ENCODE measurements at regions not wholly inside any gene's neighbourhood (a gene's known extent, or its start where the extent isn't known, plus 50 kb on each side); places are given as distances from the start of the nearest gene placed in this dataset.
"Not testable (repeated sequence)": the region's sequence is repeated elsewhere in the genome, so short reads cannot be mapped to it uniquely, and the experiment has no call there.

DNA sequence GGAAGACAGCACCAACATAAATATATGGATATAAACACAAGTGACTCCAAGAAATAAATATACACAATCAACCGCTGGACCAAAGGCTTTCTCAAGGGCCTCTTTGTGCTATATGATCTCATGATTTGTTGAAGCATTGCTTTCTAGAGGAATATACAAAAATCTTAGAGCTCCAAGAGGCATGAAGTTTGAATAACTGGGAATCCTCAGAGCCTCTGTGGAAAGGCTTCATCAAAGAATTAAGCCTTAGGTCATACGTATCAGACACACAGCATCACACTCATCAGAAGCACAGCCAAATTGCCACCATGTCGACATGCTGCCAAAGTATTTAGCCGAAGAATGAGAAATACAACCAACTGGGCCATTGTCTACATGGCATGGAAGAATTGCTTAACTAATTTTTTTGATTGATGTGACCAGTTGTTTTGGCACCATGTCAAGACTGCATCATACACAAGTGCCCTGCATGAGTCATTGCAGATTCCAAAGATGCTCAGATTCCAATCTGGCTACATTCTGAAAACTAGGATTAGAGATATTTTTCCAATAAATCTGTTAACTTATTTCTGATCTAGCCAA, 860.6 kb upstream of the ZEB2 start:
- no peaks in the 10 kb centered on the region for H3K27me3 ChIP-seq
- no peaks in the 10 kb centered on the region for H3K36me3 ChIP-seq (ENCODE audit: low read depth, missing control alignments)
- H3K27ac ChIP-seq = no peak overlapping the region
- no peaks in the 10 kb centered on the region for H3K4me1 ChIP-seq
- DNase-seq = no peak
- TF ChIP-seq POLR2A (IDR thresholded peaks at IDR 0.05) = no peak
- TF ChIP-seq, protein P1, sequence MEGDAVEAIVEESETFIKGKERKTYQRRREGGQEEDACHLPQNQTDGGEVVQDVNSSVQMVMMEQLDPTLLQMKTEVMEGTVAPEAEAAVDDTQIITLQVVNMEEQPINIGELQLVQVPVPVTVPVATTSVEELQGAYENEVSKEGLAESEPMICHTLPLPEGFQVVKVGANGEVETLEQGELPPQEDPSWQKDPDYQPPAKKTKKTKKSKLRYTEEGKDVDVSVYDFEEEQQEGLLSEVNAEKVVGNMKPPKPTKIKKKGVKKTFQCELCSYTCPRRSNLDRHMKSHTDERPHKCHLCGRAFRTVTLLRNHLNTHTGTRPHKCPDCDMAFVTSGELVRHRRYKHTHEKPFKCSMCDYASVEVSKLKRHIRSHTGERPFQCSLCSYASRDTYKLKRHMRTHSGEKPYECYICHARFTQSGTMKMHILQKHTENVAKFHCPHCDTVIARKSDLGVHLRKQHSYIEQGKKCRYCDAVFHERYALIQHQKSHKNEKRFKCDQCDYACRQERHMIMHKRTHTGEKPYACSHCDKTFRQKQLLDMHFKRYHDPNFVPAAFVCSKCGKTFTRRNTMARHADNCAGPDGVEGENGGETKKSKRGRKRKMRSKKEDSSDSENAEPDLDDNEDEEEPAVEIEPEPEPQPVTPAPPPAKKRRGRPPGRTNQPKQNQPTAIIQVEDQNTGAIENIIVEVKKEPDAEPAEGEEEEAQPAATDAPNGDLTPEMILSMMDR (IDR thresholded peaks at IDR 0.05) = no peak
- intact Hi-C loops (cut with DNase I; ENCODE audit: low total_unique reads) = no loop called here
- 87 to 98% methylated on average over 4 of the region's 4 CpGs for WGBS, 2 donors
- H3K9me3 ChIP-seq = no peaks in the 10 kb centered on the region
- H3K4me3 ChIP-seq = no peak overlapping the region

DNA sequence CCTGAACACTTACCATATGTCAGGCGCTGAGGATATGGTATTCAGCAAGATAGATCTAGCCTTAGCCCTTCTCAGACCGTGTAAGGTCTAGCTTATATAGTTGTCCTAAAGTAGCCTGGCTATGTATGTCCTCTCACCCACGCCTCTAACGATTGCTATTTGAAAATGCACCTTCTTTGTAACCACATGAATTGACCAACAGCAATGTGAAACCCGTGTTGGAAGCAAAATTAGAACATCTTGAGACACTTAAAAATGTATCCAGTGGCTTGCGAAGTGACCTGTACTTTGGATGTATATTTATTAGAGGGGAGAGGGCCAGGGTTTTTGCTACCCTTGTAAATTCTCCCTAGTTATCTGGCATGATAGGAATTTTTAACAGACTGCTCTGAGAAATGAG, 860.0 kb upstream of the ZEB2 start:
- Histone ChIP-seq H3K4me3 (no peak overlapping the region), H3K27me3 (no peaks in the 10 kb centered on the region), H3K27ac (no peak overlapping the region), H3K9me3 (no peaks in the 10 kb centered on the region), H3K4me1 (no peaks in the 10 kb centered on the region), H3K36me3 (ENCODE audit: low read depth, missing control alignments) (no peaks in the 10 kb centered on the region)
- intact Hi-C loops (cut with DNase I; ENCODE audit: low total_unique reads) = no loop called here
- TF ChIP-seq POLR2A (IDR thresholded peaks at IDR 0.05) = no peak
- TF ChIP-seq, protein P1 (IDR thresholded peaks at IDR 0.05) = no peak
- DNase-seq = no peak
- 87 to 90% methylated on average over 6 of the region's 6 CpGs for WGBS, 2 donors

DNA sequence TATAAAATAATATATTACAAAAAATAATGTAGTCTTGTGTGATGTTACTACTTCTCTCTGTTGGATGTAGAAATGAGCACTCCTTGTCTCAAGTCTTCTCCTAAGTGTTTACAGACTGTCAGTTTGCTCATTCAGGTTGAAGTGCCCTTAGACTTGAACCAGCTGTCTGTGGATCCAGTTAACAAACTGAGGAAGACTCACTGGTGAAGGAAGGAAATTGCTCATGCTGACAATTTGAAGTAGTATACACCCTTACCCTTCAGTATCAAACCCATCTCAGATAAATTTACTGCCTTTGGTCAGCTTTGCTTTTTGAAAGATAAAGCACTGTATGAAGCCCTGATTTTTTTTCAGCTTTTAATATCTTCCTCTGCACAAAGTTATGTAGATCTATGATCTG, 854.2 kb upstream of the ZEB2 start:
- Histone ChIP-seq H3K27ac (no peak overlapping the region), H3K9me3 (no peaks in the 10 kb centered on the region), H3K4me1 (no peaks in the 10 kb centered on the region), H3K36me3 (ENCODE audit: low read depth, missing control alignments) (no peaks in the 10 kb centered on the region), H3K4me3 (no peak overlapping the region), H3K27me3 (no peaks in the 10 kb centered on the region)
- DNase-seq = no peak
- intact Hi-C loops (cut with DNase I; ENCODE audit: low total_unique reads) = no loop called here
- TF ChIP-seq POLR2A (IDR thresholded peaks at IDR 0.05) = no peak
- TF ChIP-seq, protein P1 (IDR thresholded peaks at IDR 0.05) = no peak

DNA sequence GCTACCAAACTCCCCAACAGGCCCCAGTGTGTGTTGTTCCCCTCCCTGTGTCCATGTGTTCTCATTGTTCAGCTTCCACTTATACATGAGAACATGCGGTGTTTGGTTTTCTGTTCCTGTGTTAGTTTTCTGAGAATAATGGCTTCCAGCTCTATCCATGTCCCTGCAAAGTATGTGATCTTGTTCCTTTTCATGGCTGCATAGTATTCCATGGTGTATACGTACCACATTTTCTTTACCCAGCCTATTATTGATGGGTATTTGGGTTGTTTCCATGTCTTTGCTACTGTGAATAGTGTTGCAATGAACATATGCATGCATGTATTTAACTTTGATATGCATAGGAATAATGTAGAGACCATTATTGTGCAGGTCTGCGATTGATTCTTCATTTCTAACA, 847.4 kb upstream of the ZEB2 start:
- DNase-seq; H3K27me3 ChIP-seq; H3K4me1 ChIP-seq; H3K27ac ChIP-seq; intact Hi-C loops (cut with DNase I; ENCODE audit: low total_unique reads); H3K9me3 ChIP-seq; H3K36me3 ChIP-seq (ENCODE audit: low read depth, missing control alignments); H3K4me3 ChIP-seq: not testable (repeated sequence)
- 97 to 99% methylated on average over 3 of the region's 3 CpGs for whole genome bisulfite sequencing, 2 donors

DNA sequence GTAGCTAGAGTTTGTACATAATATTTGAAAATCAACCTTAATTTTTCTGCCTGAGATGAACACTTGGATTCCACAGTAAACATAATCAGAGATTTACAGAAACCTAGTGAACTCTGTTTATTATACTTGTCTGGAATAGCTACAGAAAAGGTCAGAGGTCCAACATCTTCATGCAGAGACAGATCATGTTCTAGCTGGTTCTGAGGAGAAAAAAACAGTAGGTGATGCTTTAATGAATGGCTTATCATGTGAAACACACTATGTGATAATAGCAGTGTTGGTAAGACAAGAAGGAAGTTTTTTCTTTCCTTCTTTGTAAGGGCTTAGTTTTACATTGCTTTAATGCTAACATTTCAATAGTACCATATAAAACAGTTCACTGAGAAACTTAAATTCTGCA, 846.4 kb upstream of the ZEB2 start:
- no peak for DNase-seq
- Histone ChIP-seq H3K36me3 (ENCODE audit: low read depth, missing control alignments) (no peaks in the 10 kb centered on the region), H3K27me3 (no peaks in the 10 kb centered on the region), H3K4me3 (no peak overlapping the region), H3K4me1 (no peaks in the 10 kb centered on the region), H3K27ac (no peak overlapping the region), H3K9me3 (no peaks in the 10 kb centered on the region)
- intact Hi-C loops (cut with DNase I; ENCODE audit: low total_unique reads) = no loop called here
- TF ChIP-seq, protein P1 (IDR thresholded peaks at IDR 0.05) = no peak
- TF ChIP-seq POLR2A (IDR thresholded peaks at IDR 0.05) = no peak

Data from testis (tissue), 2 donors.